GM12878 (cell line): ENCODE measurements at regions not wholly inside any gene's neighbourhood (a gene's known extent, or its start where the extent isn't known, plus 50 kb on each side); places are given as distances from the start of the nearest gene placed in this dataset.

Source experiments
- ATAC-seq: fragments of 200-7000 bp; cut with Tn5 transposase; 3 replicates; pipeline ENCODE4 v1.9.1; 2020; ENCODE audit warnings: mild to moderate bottlenecking, moderate library complexity
- BruUV-seq: library from RNA; stranded (reverse); fragments of 400-500 nt; replicated peaks from 2 replicates; lab custom pipeline; 2021; lab: Mats Ljungman, UMichigan
- CTCF ChIA-PET: fragments of 300-600 bp; sonication (Branson Sonifier 250); formaldehyde crosslinking; extraction: SDS; loops from one replicate; lab custom pipeline; 2021; ENCODE audit warnings: inconsistent platforms; lab: Yijun Ruan, JAX
- POLR2A ChIA-PET: fragments of 350-600 bp; formaldehyde crosslinking; extraction: SDS; loops from one replicate; lab custom pipeline; 2021; ENCODE audit warnings: inconsistent platforms; lab: Charles Lee
- RAD21 ChIA-PET: fragments of 300-600 bp; sonication (Branson Sonifier 250); formaldehyde crosslinking; loops from one replicate; lab custom pipeline; 2023; ENCODE audit warnings: antibody characterized with exemption; ENCODE audit not compliant: unreplicated experiment; lab: Charles Lee
- SMC1A ChIA-PET: fragments of 300-600 bp; sonication (Branson Sonifier 250); formaldehyde crosslinking; loops from one replicate; lab custom pipeline; 2023; ENCODE audit not compliant: unreplicated experiment, uncharacterized antibody; lab: Charles Lee
- DNase-seq: peaks from one replicate; pipeline ENCODE4 v3.0.0-alpha.2; 2011; ENCODE audit warnings: low read depth, low spot score
- FAIRE-seq: peaks from 3 replicates; lab custom pipeline; 2011; peaks lifted over from hg19 to GRCh38; lab: Jason Lieb, UNC
- H2AFZ ChIP-seq: 2 replicates; pipeline ENCODE4 v1.6.0; 2011; ENCODE audit warnings: low read depth, low read length, control low read depth; ENCODE audit not compliant: control insufficient read depth
- H3K27ac ChIP-seq: 2 replicates; pipeline ENCODE4 v1.5.1; 2011; ENCODE audit warnings: control low read depth; ENCODE audit not compliant: control insufficient read depth, insufficient read depth
- H3K27me3 ChIP-seq, 2 experiments: replicated peaks in 1 of 2; 2 replicates each; pipeline versions ENCODE4 v1.6.0 to v1.6.1; 2011; ENCODE audit warnings: low read length in 1 of 2; ENCODE audit not compliant: control insufficient read depth in 2 of 2, insufficient read depth in 2 of 2
- H3K36me3 ChIP-seq, 2 experiments: 2 replicates each; pipeline ENCODE4 v1.5.1; 2011; ENCODE audit warnings: low read length in 1 of 2; ENCODE audit not compliant: control insufficient read depth in 2 of 2, insufficient read depth in 2 of 2
- H3K4me1 ChIP-seq: 2 replicates; pipeline ENCODE4 v1.6.1; 2011; ENCODE audit warnings: mild to moderate bottlenecking, low read length, moderate library complexity, mixed read lengths; ENCODE audit not compliant: control insufficient read depth, insufficient read depth
- H3K4me2 ChIP-seq: 2 replicates; pipeline ENCODE4 v1.6.0; 2011; ENCODE audit warnings: control low read depth; ENCODE audit not compliant: control insufficient read depth, insufficient read depth
- H3K4me3 ChIP-seq: fragments of 200-600 bp; sonication (generic); 2 replicates; pipeline ENCODE4 v1.5.1; 2016
- H3K79me2 ChIP-seq: 2 replicates; pipeline ENCODE4 v1.6.0; 2011; ENCODE audit warnings: low read length; ENCODE audit not compliant: control insufficient read depth, insufficient read depth
- H3K9ac ChIP-seq: 2 replicates; pipeline ENCODE4 v1.8.0; 2011; ENCODE audit warnings: low read length, control low read depth, mixed read lengths; ENCODE audit not compliant: control insufficient read depth, insufficient read depth
- H3K9me3 ChIP-seq: replicated peaks from 3 replicates; pipeline ENCODE4 v1.5.1; 2011; ENCODE audit warnings: mild to moderate bottlenecking, low read length; ENCODE audit not compliant: control insufficient read depth, insufficient read depth
- H4K20me1 ChIP-seq: 2 replicates; pipeline ENCODE4 v1.6.0; 2011; ENCODE audit not compliant: control insufficient read depth, insufficient read depth
- FOS ChIP-seq: IDR thresholded peaks from 3 replicates; pipeline ENCODE4 v1.6.1; 2011; ENCODE audit warnings: borderline replicate concordance; ENCODE audit not compliant: insufficient read length; ENCODE audit errors: extremely low read depth
- HDAC6 ChIP-seq: fragments of 200-600 bp; sonication (generic); IDR thresholded peaks from one replicate; pipeline ENCODE4 v1.8.0; 2017; ENCODE audit warnings: antibody characterized with exemption; ENCODE audit not compliant: unreplicated experiment
- NFIC ChIP-seq: IDR thresholded peaks from 2 replicates; pipeline ENCODE4 v1.6.1; 2012; ENCODE audit warnings: low read depth, mild to moderate bottlenecking, inconsistent platforms, low read length, moderate library complexity
- NFYA ChIP-seq: IDR thresholded peaks from 2 replicates; pipeline ENCODE4 v1.6.1; 2011; ENCODE audit warnings: low read depth, mild to moderate bottlenecking, low read length, improper control_type of control experiment, borderline replicate concordance
- PBX3 ChIP-seq: IDR thresholded peaks from 2 replicates; pipeline ENCODE4 v1.6.1; 2011; ENCODE audit warnings: mild to moderate bottlenecking, low read depth, low read length, moderate library complexity; ENCODE audit not compliant: insufficient replicate concordance
- POLR2AphosphoS5 ChIP-seq: IDR thresholded peaks from 2 replicates; pipeline ENCODE4 v1.6.1; 2011; ENCODE audit warnings: mild to moderate bottlenecking, low read length, inconsistent platforms
- RELB ChIP-seq: fragments of 450-650 bp; IDR thresholded peaks from 2 replicates; pipeline ENCODE4 v1.6.1; 2017; ENCODE audit warnings: low read depth, mild to moderate bottlenecking, moderate library complexity
- ZBTB4 ChIP-seq: fragments of 450-650 bp; formaldehyde crosslinking; IDR thresholded peaks from 2 replicates; pipeline ENCODE4 v1.4.0; 2022; ENCODE audit warnings: mild to moderate bottlenecking, moderate library complexity
- ZNF24 ChIP-seq: fragments of 450-650 bp; IDR thresholded peaks from 2 replicates; pipeline ENCODE4 v1.6.1; 2017; ENCODE audit warnings: antibody characterized with exemption, mild to moderate bottlenecking
- WGBS: methylation state at CpG from one replicate; pipeline ENCODE4 v1.1.6; 2016; ENCODE audit warnings: low lambda C conversion rate; ENCODE audit not compliant: insufficient replicate concordance, insufficient coverage; ENCODE audit errors: missing lambda C conversion rate; 5-methylcytosine and 5-hydroxymethylcytosine counted together
- in situ Hi-C: fragments of 300-500 bp; cut with MboI; formaldehyde crosslinking; loops from 9 replicates; pipeline ENCODE4 v1.14.3; 2018; ENCODE audit warnings: mixed read lengths
- intact Hi-C: fragments of 100-400 bp; cut with micrococcal nuclease; formaldehyde crosslinking; loops from one replicate; pipeline ENCODE4 v1.14.2; 2022; ENCODE audit not compliant: unreplicated experiment

GRCh38 chr18:58807766-58808165, 56.9 kb upstream of the ZNF532 start:
- no peaks in the 10 kb centered on the region for H3K27me3 ChIP-seq
- no peak for FAIRE-seq
- no peaks in the 10 kb centered on the region for H3K79me2 ChIP-seq
- ChIA-PET SMC1A (no interaction called here), POLR2A (no interaction called here), RAD21 (no interaction called here), CTCF (interaction anchor here (0.8 to 1.1 kb wide), 3 partner anchors 15 to 312 kb away, joined by 3 to 5 read pairs (median 3); no protein-coding TSS in a partner anchor)
- H3K4me3 ChIP-seq: peak overlapping the region; percentile 24; the same call in 1 of the 2 replicates
- no peaks in the 10 kb centered on the region for H4K20me1 ChIP-seq
- in situ Hi-C loops: no loop called here
- BruUV-seq: no TSS peak
- H3K27ac ChIP-seq: no peak overlapping the region
- peak overlapping the region; percentile 45; the same call in 1 of the 2 replicates for H3K9ac ChIP-seq
- peak overlapping the region; percentile 54 for H2AFZ ChIP-seq
- H3K36me3 ChIP-seq: no peaks in the 10 kb centered on the region
- 83% methylated on average over 8 of the region's 10 CpGs for WGBS
- H3K4me1 ChIP-seq: peaks cover 8% of the 10 kb centered on the region
- DNase-seq: no peak
- no peak for TF ChIP-seq FOS
- peak overlapping the region; percentile 46 for H3K4me2 ChIP-seq
- ATAC-seq: no peak
- intact Hi-C loops: no loop called here
- H3K9me3 ChIP-seq: peaks cover 2% of the 10 kb centered on the region; the same call in 1 of the 3 replicates

GRCh38 chr18:58808349-58808748, 56.3 kb upstream of the ZNF532 start:
- Histone ChIP-seq H3K36me3 (no peaks in the 10 kb centered on the region), H3K4me2 (no peak overlapping the region), H4K20me1 (no peaks in the 10 kb centered on the region), H3K79me2 (no peaks in the 10 kb centered on the region), H2AFZ (no peak overlapping the region), H3K4me3 (no peak overlapping the region), H3K27me3 (no peaks in the 10 kb centered on the region), H3K9ac (no peak overlapping the region), H3K9me3 (peaks cover 2% of the 10 kb centered on the region; the same call in 1 of the 3 replicates), H3K4me1 (peaks cover 8% of the 10 kb centered on the region), H3K27ac (no peak overlapping the region)
- ChIA-PET CTCF (no interaction called here), SMC1A (no interaction called here), POLR2A (no interaction called here), RAD21 (no interaction called here)
- FAIRE-seq (no peak), ATAC-seq (no peak), DNase-seq (no peak)
- 72% methylated on average over 10 of the region's 10 CpGs for WGBS
- no TSS peak for BruUV-seq
- in situ Hi-C loops: no loop called here
- intact Hi-C loops: no loop called here
- TF ChIP-seq ZBTB4 (CRISPR knock-in tag) (no peak), POLR2AphosphoS5 (no peak), NFIC (no peak), PBX3 (no peak), HDAC6 (no peak), RELB (no peak), NFYA (no peak), ZNF24 (no peak)
